Right renal pelvis (tissue), 4 donors: ENCODE measurements at regions not wholly inside any gene's neighbourhood (a gene's known extent, or its start where the extent isn't known, plus 50 kb on each side); places are given as distances from the start of the nearest gene placed in this dataset.

ENCODE experiments used
- DNase-seq, 4 donors: peaks; one replicate each; pipeline ENCODE4 v3.0.0-alpha.2; 2013; ENCODE audit warnings: low read depth in 4 of 4, low spot score in 3 of 4, missing footprints in 1 of 4

GRCh38 chr4:108372681-108373080, 203.9 kb upstream of the LEF1 start:
- DNase-seq = no peak

GRCh38 chr4:108371282-108371681, 202.6 kb upstream of the LEF1 start:
- DNase-seq = no peak

GRCh38 chr4:108370291-108371141, 201.8 kb upstream of the LEF1 start:
- no peak for DNase-seq

GRCh38 chr4:108369035-108369655, 200.4 kb upstream of the LEF1 start:
- no peak for DNase-seq

GRCh38 chr4:108367751-108368150, 199.0 kb upstream of the LEF1 start:
- DNase-seq = no peak

- DNase-seq = no peak
These were observed 198.0 kb upstream of the LEF1 start for GRCh38 chr4:108366716-108367115.

GRCh38 chr4:108365551-108365950, 196.8 kb upstream of the LEF1 start:
- DNase-seq = no peak

GRCh38 chr4:108361886-108362285, 193.2 kb upstream of the LEF1 start:
- DNase-seq = no peak

- no peak for DNase-seq
These were observed 192.7 kb upstream of the LEF1 start for GRCh38 chr4:108361446-108361820.

GRCh38 chr4:108360754-108361445, 192.2 kb upstream of the LEF1 start:
- peak in 1 of 4 donors; percentile 38 for DNase-seq

- DNase-seq = no peak
These were observed 191.4 kb upstream of the LEF1 start for GRCh38 chr4:108359986-108360681.

GRCh38 chr4:108359130-108359985, 190.6 kb upstream of the LEF1 start:
- DNase-seq = no peak

GRCh38 chr4:108355902-108356535, 187.3 kb upstream of the LEF1 start:
- no peak for DNase-seq

- no peak for DNase-seq
These were observed 186.6 kb upstream of the LEF1 start for GRCh38 chr4:108355186-108355901.

GRCh38 chr4:108352664-108353308, 184.1 kb upstream of the LEF1 start:
- no peak for DNase-seq

GRCh38 chr4:108351791-108352190, 183.1 kb upstream of the LEF1 start:
- no peak for DNase-seq

GRCh38 chr4:108350332-108350731, 181.6 kb upstream of the LEF1 start:
- no peak for DNase-seq

- DNase-seq = no peak
These were observed 178.1 kb upstream of the LEF1 start for GRCh38 chr4:108346818-108347210.
